HepG2 (cell line): ENCODE measurements at regions not wholly inside any gene's neighbourhood (a gene's known extent, or its start where the extent isn't known, plus 50 kb on each side); places are given as distances from the start of the nearest gene placed in this dataset.

Source experiments
- ATAC-seq: fragments of 200-7000 bp; cut with Tn5 transposase; 3 replicates; pipeline ENCODE4 v1.9.1; 2020; ENCODE audit warnings: mild to moderate bottlenecking, moderate library complexity
- BruUV-seq: library from RNA; stranded (reverse); fragments of 400-500 nt; replicated peaks from 2 replicates; lab custom pipeline; 2021; lab: Mats Ljungman, UMichigan
- CTCF ChIA-PET: fragments of 300-600 bp; formaldehyde crosslinking; extraction: SDS; loops from one replicate; lab custom pipeline; 2021; ENCODE audit warnings: low total read pairs, inconsistent platforms, low intra/inter-chr PET ratio; lab: Yijun Ruan, JAX
- POLR2A ChIA-PET: fragments of 350-600 bp; sonication (Branson Sonifier 250); formaldehyde crosslinking; loops from one replicate; lab custom pipeline; 2020; ENCODE audit warnings: antibody characterized with exemption, inconsistent platforms; lab: Yijun Ruan, JAX
- DNase-seq: peaks from one replicate; pipeline ENCODE4 v3.0.0-alpha.2; 2015; ENCODE audit warnings: low spot score
- FAIRE-seq: peaks from 3 replicates; lab custom pipeline; 2011; peaks lifted over from hg19 to GRCh38; lab: Jason Lieb, UNC
- H2AFZ ChIP-seq: one replicate; pipeline ENCODE4 v1.6.1; 2011; ENCODE audit warnings: low read length, inconsistent platforms
- H3K27ac ChIP-seq: fragments of 300-600 bp; 3 replicates; pipeline ENCODE4 v1.8.0; 2011; ENCODE audit warnings: mixed run types, mild to moderate bottlenecking, mixed read lengths, low read length, inconsistent platforms; ENCODE audit not compliant: insufficient read depth; ENCODE audit errors: extremely low read length
- H3K27me3 ChIP-seq, 2 experiments: fragments of 200-600 bp in 1 of 2; 2 replicates in 1 of 2; 3 replicates in 1 of 2; pipeline versions ENCODE4 v1.6.0 to v1.8.0; 2011; ENCODE audit warnings: low read length in 2 of 2, mild to moderate bottlenecking in 2 of 2, moderate library complexity in 2 of 2, inconsistent platforms in 1 of 2; ENCODE audit not compliant: insufficient read depth in 2 of 2, control insufficient read depth in 1 of 2
- H3K36me3 ChIP-seq, 2 experiments: fragments of 200-600 bp in 1 of 2; replicated peaks in 1 of 2; 2 replicates in 1 of 2; 3 replicates in 1 of 2; pipeline versions ENCODE4 v1.5.1 to v1.8.0; 2011; ENCODE audit warnings: low read length in 2 of 2, inconsistent platforms in 1 of 2; ENCODE audit not compliant: insufficient read depth in 2 of 2, control insufficient read depth in 1 of 2
- H3K4me1 ChIP-seq: 2 replicates; pipeline ENCODE4 v1.5.1; 2012; ENCODE audit warnings: low read length, inconsistent platforms; ENCODE audit not compliant: insufficient read depth
- H3K4me2 ChIP-seq: 2 replicates; pipeline ENCODE4 v1.6.0; 2011; ENCODE audit warnings: low read depth, low read length, inconsistent platforms
- H3K4me3 ChIP-seq, 3 experiments: fragments of 200-600 bp in 1 of 3; sonication (generic), shearing (Covaris generic) in 1 of 3; replicated peaks in 1 of 3; 2 replicates each; pipeline ENCODE4 v1.5.1; 2011 to 2016; ENCODE audit warnings: low read length in 3 of 3, inconsistent platforms in 2 of 3, low read depth in 2 of 3, mild to moderate bottlenecking in 2 of 3, control low read depth in 1 of 3, mixed read lengths in 1 of 3; ENCODE audit not compliant: insufficient read depth in 1 of 3
- H3K79me2 ChIP-seq: one replicate; pipeline ENCODE4 v1.6.1; 2011; ENCODE audit warnings: low read length, inconsistent platforms; ENCODE audit not compliant: insufficient read depth
- H3K9ac ChIP-seq: 2 replicates; pipeline ENCODE4 v1.6.0; 2011; ENCODE audit warnings: mild to moderate bottlenecking, low read depth, low read length, inconsistent platforms; ENCODE audit not compliant: insufficient read depth
- H3K9me3 ChIP-seq: 2 replicates; pipeline ENCODE4 v1.5.1; 2012; ENCODE audit warnings: mild to moderate bottlenecking, low read length
- H4K20me1 ChIP-seq: 2 replicates; pipeline ENCODE4 v1.6.0; 2011; ENCODE audit warnings: inconsistent platforms, mild to moderate bottlenecking, low read length, moderate library complexity; ENCODE audit not compliant: insufficient read depth
- ADNP ChIP-seq: sonication (generic); formaldehyde crosslinking; IDR thresholded peaks from 2 replicates; pipeline ENCODE4 v1.4.0; 2020; ENCODE audit warnings: missing genetic modification reagents
- MXD4 ChIP-seq: IDR thresholded peaks from 2 replicates; pipeline ENCODE4 v1.6.1; 2016; ENCODE audit warnings: mild to moderate bottlenecking, missing biosample characterization, missing genetic modification reagents
- NKX3-1 ChIP-seq: sonication (generic); formaldehyde crosslinking; IDR thresholded peaks from 2 replicates; pipeline ENCODE4 v1.5.0; 2020; ENCODE audit warnings: missing genetic modification reagents
- NR2F1 ChIP-seq, 2 experiments: fragments of 450-650 bp in 1 of 2; formaldehyde crosslinking in 1 of 2; IDR thresholded peaks; 2 replicates each; pipeline versions ENCODE4 v1.5.0 to v1.6.1; 2016 to 2020; ENCODE audit warnings: mild to moderate bottlenecking in 1 of 2, missing compliant biosample characterization in 1 of 2, missing genetic modification reagents in 1 of 2, moderate library complexity in 1 of 2
- SETDB1 ChIP-seq: sonication (generic); formaldehyde crosslinking; IDR thresholded peaks from 2 replicates; pipeline ENCODE4 v1.5.1; 2020; ENCODE audit warnings: missing genetic modification reagents, mild to moderate bottlenecking, borderline replicate concordance
- SNAPC2 ChIP-seq: sonication (generic); formaldehyde crosslinking; IDR thresholded peaks from 2 replicates; pipeline ENCODE4 v1.8.1; 2022; ENCODE audit warnings: mild to moderate bottlenecking, missing genetic modification reagents
- ZNF329 ChIP-seq: sonication (generic); formaldehyde crosslinking; IDR thresholded peaks from 2 replicates; pipeline ENCODE4 v1.9.0; 2021; ENCODE audit warnings: low read depth, mild to moderate bottlenecking, missing genetic modification reagents
- in situ Hi-C: cut with HindIII; loops from 2 replicates; pipeline ENCODE4 v1.10.0; 2017; ENCODE audit warnings: low pct_unique_long_range_greater_than_20kb; ENCODE audit not compliant: extremely low pct_ligation_motif_present
- intact Hi-C: fragments of 100-400 bp; cut with micrococcal nuclease; formaldehyde crosslinking; loops from one replicate; pipeline ENCODE4 v1.10.0; 2022; ENCODE audit not compliant: unreplicated experiment
- TF ChIP-seq, protein P1 (sequence below): fragments of 450-650 bp; IDR thresholded peaks from 2 replicates; pipeline ENCODE4 v1.6.1; 2017; ENCODE audit warnings: mild to moderate bottlenecking

DNA sequence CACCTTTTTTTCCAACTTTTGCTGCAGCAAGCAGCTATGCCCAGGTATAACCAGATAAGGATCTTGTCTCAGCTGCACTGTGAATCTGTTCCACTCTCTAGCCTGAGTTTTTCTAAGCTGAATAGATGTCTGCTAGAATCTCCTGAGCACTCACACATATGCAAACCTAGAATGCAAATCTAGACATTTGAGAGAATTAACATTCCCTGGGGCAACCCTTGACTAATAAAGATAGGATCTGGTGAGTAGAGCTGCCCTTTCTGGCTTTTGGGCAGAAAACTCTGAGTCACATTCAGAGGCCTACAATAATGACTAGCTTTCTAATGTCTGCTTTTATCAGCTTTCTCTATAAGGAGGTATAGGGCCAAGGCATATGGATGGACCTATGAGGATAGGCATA is 61.4 kb upstream of the BARHL2 start:
- ATAC-seq, result no peak
- POLR2A ChIA-PET, result no interaction called here
- TF ChIP-seq SNAPC2 (CRISPR knock-in tag) (no peak), SETDB1 (no peak), MXD4 (CRISPR knock-in tag) (no peak), ADNP (CRISPR knock-in tag) (no peak), NR2F1 (CRISPR knock-in tag; IDR thresholded peaks at IDR 0.05) (no peak), ZNF329 (CRISPR knock-in tag) (no peak), NKX3-1 (CRISPR knock-in tag) (no peak)
- TF ChIP-seq, protein P1, sequence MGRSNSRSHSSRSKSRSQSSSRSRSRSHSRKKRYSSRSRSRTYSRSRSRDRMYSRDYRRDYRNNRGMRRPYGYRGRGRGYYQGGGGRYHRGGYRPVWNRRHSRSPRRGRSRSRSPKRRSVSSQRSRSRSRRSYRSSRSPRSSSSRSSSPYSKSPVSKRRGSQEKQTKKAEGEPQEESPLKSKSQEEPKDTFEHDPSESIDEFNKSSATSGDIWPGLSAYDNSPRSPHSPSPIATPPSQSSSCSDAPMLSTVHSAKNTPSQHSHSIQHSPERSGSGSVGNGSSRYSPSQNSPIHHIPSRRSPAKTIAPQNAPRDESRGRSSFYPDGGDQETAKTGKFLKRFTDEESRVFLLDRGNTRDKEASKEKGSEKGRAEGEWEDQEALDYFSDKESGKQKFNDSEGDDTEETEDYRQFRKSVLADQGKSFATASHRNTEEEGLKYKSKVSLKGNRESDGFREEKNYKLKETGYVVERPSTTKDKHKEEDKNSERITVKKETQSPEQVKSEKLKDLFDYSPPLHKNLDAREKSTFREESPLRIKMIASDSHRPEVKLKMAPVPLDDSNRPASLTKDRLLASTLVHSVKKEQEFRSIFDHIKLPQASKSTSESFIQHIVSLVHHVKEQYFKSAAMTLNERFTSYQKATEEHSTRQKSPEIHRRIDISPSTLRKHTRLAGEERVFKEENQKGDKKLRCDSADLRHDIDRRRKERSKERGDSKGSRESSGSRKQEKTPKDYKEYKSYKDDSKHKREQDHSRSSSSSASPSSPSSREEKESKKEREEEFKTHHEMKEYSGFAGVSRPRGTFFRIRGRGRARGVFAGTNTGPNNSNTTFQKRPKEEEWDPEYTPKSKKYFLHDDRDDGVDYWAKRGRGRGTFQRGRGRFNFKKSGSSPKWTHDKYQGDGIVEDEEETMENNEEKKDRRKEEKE, result no peak
- TF ChIP-seq, all 625 proteins: peak for 0

More for the DNA sequence above, 61.4 kb upstream of the BARHL2 start:
- in situ Hi-C loops (no loop called here), intact Hi-C loops (no loop called here)
- H3K9ac ChIP-seq, result no peak overlapping the region
- FAIRE-seq, result no peak
- H3K4me1 ChIP-seq, result no peaks in the 10 kb centered on the region
- DNase-seq, result no peak
- H3K27ac ChIP-seq, result no peak overlapping the region
- no peaks in the 10 kb centered on the region for H4K20me1 ChIP-seq
- BruUV-seq, result no TSS peak
- no peaks in the 10 kb centered on the region for H3K79me2 ChIP-seq
- H3K9me3 ChIP-seq, result no peaks in the 10 kb centered on the region
- H3K36me3 ChIP-seq, result no peaks in the 10 kb centered on the region
- no peak overlapping the region for H2AFZ ChIP-seq
- no peak overlapping the region for H3K4me2 ChIP-seq
- H3K4me3 ChIP-seq, result no peak overlapping the region
- CTCF ChIA-PET, result no interaction called here
- H3K27me3 ChIP-seq, result no peaks in the 10 kb centered on the region
